Upper lobe of right lung (tissue), 1 donor: ENCODE measurements at regions not wholly inside any gene's neighbourhood (a gene's known extent, or its start where the extent isn't known, plus 50 kb on each side); places are given as distances from the start of the nearest gene placed in this dataset.

ENCODE experiments used
- ATAC-seq: fragments of 200-7000 bp; cut with Tn5 transposase; one replicate; pipeline ENCODE4 v1.9.1; 2020; ENCODE audit warnings: mild to moderate bottlenecking, moderate library complexity
- DNase-seq: peaks from one replicate; pipeline ENCODE4 v3.0.0-alpha.2; 2020
- H3K27ac ChIP-seq: fragments of 200-600 bp; one replicate; pipeline ENCODE4 v1.8.0; 2022
- H3K27me3 ChIP-seq: fragments of 200-600 bp; one replicate; pipeline ENCODE4 v1.8.0; 2022; ENCODE audit warnings: mild to moderate bottlenecking
- H3K36me3 ChIP-seq: fragments of 200-600 bp; one replicate; pipeline ENCODE4 v1.8.0; 2022
- H3K4me1 ChIP-seq: fragments of 200-600 bp; one replicate; pipeline ENCODE4 v1.8.0; 2022
- H3K4me3 ChIP-seq: fragments of 200-600 bp; one replicate; pipeline ENCODE4 v1.8.0; 2022; ENCODE audit warnings: mild to moderate bottlenecking
- H3K9me3 ChIP-seq: fragments of 200-600 bp; one replicate; pipeline ENCODE4 v1.8.0; 2022
- intact Hi-C: fragments of 100-400 bp; cut with DNase I; formaldehyde crosslinking; loops from one replicate; pipeline ENCODE4 v1.11.0; 2022
- TF ChIP-seq, protein P1 (sequence below): fragments of 200-600 bp; IDR thresholded peaks from one replicate; pipeline ENCODE4 v1.8.0; 2022; ENCODE audit warnings: antibody characterized with exemption
- donor health status: DM: no; HTN: yes; CAD: no; lungs with severe emphysema.

GRCh38 chr18:38006541-38006940 lies 440.9 kb upstream of the CELF4 start:
- H3K9me3 ChIP-seq = no peaks in the 10 kb centered on the region
- H3K27me3 ChIP-seq = no peaks in the 10 kb centered on the region
- no peak for DNase-seq
- no peak overlapping the region for H3K4me3 ChIP-seq
- H3K27ac ChIP-seq = no peak overlapping the region
- intact Hi-C loops = no loop called here
- H3K4me1 ChIP-seq = no peaks in the 10 kb centered on the region
- TF ChIP-seq, protein P1, sequence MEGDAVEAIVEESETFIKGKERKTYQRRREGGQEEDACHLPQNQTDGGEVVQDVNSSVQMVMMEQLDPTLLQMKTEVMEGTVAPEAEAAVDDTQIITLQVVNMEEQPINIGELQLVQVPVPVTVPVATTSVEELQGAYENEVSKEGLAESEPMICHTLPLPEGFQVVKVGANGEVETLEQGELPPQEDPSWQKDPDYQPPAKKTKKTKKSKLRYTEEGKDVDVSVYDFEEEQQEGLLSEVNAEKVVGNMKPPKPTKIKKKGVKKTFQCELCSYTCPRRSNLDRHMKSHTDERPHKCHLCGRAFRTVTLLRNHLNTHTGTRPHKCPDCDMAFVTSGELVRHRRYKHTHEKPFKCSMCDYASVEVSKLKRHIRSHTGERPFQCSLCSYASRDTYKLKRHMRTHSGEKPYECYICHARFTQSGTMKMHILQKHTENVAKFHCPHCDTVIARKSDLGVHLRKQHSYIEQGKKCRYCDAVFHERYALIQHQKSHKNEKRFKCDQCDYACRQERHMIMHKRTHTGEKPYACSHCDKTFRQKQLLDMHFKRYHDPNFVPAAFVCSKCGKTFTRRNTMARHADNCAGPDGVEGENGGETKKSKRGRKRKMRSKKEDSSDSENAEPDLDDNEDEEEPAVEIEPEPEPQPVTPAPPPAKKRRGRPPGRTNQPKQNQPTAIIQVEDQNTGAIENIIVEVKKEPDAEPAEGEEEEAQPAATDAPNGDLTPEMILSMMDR = no peak
- H3K36me3 ChIP-seq = no peaks in the 10 kb centered on the region
- ATAC-seq = peak; percentile 49

DNA sequence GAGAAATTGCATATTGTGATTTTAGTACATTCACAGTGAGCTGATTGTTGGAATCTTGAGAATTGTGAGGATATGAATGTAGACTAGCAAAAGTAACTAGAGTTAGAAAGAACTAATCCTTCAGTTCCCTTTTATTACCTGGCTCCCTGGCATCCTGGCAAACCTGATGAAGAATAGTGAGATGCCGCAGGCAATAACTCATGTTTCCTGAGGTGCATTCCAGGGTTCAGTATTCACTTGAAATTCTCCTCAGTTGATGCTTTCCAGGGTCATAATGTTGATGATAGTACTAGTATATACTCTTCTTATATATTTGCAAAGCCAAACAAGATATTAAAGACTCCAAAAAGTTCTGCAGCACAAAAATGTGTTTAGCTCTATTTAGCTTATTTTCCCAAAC lies 432.1 kb upstream of the CELF4 start:
- H3K36me3 ChIP-seq = no peaks in the 10 kb centered on the region
- TF ChIP-seq, protein P1 = no peak
- no peaks in the 10 kb centered on the region for H3K4me1 ChIP-seq
- H3K9me3 ChIP-seq = no peaks in the 10 kb centered on the region
- no peak overlapping the region for H3K27ac ChIP-seq
- H3K27me3 ChIP-seq = no peaks in the 10 kb centered on the region
- no peak for ATAC-seq
- no peak overlapping the region for H3K4me3 ChIP-seq
- intact Hi-C loops = no loop called here
- DNase-seq = no peak

DNA sequence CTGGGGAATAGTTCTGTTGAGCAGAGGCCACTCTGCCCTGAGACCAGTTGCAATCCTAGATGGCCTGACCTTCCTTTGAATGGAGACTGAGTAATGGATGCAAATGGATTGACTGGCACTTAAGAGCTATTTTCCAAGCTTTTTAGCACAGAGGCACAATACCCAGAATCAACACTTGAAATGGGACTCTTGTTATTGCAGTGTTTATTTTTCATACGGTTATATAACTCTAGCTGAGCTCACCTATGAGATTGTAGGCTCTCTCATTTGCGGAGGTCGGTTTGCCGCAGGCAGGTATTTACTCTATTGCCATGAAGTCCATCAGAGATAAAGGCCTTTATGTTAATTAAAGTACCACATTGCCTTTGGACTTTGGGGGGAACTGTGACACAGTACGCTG lies 422.3 kb upstream of the CELF4 start:
- Histone ChIP-seq H3K27ac (no peak overlapping the region), H3K36me3 (no peaks in the 10 kb centered on the region), H3K27me3 (no peaks in the 10 kb centered on the region), H3K9me3 (no peaks in the 10 kb centered on the region), H3K4me1 (no peaks in the 10 kb centered on the region), H3K4me3 (no peak overlapping the region)
- no peak for DNase-seq
- intact Hi-C loops = no loop called here
- TF ChIP-seq, protein P1 = no peak
- ATAC-seq = peak; percentile 59

- Histone ChIP-seq H3K27me3 (no peaks in the 10 kb centered on the region), H3K9me3 (no peaks in the 10 kb centered on the region), H3K27ac (no peak overlapping the region), H3K4me3 (no peak overlapping the region), H3K36me3 (no peaks in the 10 kb centered on the region), H3K4me1 (no peaks in the 10 kb centered on the region)
- DNase-seq (no peak), ATAC-seq (no peak)
- TF ChIP-seq, protein P1 = no peak
- intact Hi-C loops = no loop called here
Measured at GRCh38 chr18:37986665-37987064, 421.1 kb upstream of the CELF4 start.

- H3K9me3 ChIP-seq = no peaks in the 10 kb centered on the region
- no peaks in the 10 kb centered on the region for H3K36me3 ChIP-seq
- intact Hi-C loops = no loop called here
- ATAC-seq (no peak), DNase-seq (no peak)
- H3K27me3 ChIP-seq = no peaks in the 10 kb centered on the region
- no peak overlapping the region for H3K4me3 ChIP-seq
- no peaks in the 10 kb centered on the region for H3K4me1 ChIP-seq
- TF ChIP-seq, protein P1 = no peak
- no peak overlapping the region for H3K27ac ChIP-seq
Measured at GRCh38 chr18:37985126-37985525, 419.5 kb upstream of the CELF4 start.

DNA sequence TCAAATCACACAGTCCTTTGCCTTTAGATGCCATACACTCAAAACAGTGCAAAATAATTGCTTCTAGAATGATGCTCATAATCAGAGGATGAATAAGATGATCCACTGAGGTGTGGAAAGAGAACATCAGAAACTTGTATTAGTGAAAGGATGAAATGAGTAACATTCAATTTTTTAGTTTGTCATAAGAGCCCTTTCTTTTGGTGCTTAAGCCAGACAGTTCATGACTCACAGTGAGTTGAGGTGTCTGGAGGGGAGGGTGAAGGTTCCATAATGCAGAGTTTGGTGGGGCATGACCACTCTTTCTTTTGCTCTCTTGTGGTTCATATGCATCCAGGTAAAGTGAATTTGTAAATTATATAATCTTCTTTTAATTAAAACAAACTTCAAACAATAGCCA lies 415.0 kb upstream of the CELF4 start:
- TF ChIP-seq, protein P1 = no peak
- H3K4me3 ChIP-seq = no peak overlapping the region
- H3K36me3 ChIP-seq = no peaks in the 10 kb centered on the region
- no peak overlapping the region for H3K27ac ChIP-seq
- intact Hi-C loops = no loop called here
- DNase-seq = no peak
- no peak for ATAC-seq
- no peaks in the 10 kb centered on the region for H3K9me3 ChIP-seq
- H3K4me1 ChIP-seq = no peaks in the 10 kb centered on the region
- no peaks in the 10 kb centered on the region for H3K27me3 ChIP-seq
